ENCODE measurements at regions not wholly inside any gene's neighbourhood (a gene's known extent, or its start where the extent isn't known, plus 50 kb on each side); places are given as distances from the start of the nearest gene placed in this dataset.

GRCh38 chrX:14476205-14476604, 53.1 kb upstream of the GLRA2 start:
- DNase-seq, result no peak

GRCh38 chrX:14449773-14450172, 79.6 kb upstream of the GLRA2 start:
- DNase-seq, result no peak

GRCh38 chrX:14448406-14448805, 80.9 kb upstream of the GLRA2 start:
- no peak for DNase-seq

GRCh38 chrX:14440106-14440505, 89.2 kb upstream of the GLRA2 start:
- DNase-seq, result no peak

DNA sequence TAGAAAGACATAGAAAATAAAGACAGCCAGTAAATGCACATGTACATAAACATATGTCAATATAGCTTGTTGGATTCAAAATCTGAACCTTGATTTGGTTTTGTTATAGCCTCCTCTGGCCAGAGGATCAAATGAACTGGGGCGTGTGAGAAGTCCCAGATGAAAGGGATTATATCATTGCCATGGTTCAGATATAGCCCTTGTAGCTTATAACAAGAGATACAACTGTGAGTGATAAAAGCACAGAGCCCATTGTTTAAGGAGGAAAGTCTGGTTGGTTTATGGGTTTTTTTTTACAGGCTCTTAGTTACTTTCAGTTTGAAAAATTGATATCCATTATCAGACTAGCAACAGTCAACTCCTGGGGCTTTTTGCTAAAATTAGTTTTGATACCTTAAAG, 101.7 kb upstream of the GLRA2 start:
- no peak for DNase-seq

DNA sequence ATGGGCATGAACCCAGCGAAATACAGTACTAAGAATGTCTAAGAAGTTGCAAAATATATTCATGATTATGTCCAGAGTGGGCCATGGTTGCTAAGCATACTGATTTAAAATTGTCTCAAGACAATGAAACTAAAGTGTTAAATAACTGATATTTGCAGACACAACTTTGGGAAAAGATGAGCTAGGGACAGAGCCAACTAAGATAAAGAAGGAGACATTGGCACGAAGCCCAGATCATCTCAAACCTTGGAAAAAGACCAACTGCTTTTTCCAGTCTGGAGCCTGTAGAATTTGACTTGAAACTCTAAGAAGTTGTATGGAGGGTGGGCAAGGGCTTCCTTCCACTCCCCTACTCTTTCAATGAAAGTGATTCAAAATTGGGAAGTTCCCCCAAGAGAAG, 108.5 kb upstream of the GLRA2 start:
- DNase-seq, result no peak

GRCh38 chrX:14412686-14413085, 116.7 kb upstream of the GLRA2 start:
- no peak for DNase-seq

GRCh38 chrX:14411326-14411725, 118.0 kb upstream of the GLRA2 start:
- DNase-seq, result no peak

DNA sequence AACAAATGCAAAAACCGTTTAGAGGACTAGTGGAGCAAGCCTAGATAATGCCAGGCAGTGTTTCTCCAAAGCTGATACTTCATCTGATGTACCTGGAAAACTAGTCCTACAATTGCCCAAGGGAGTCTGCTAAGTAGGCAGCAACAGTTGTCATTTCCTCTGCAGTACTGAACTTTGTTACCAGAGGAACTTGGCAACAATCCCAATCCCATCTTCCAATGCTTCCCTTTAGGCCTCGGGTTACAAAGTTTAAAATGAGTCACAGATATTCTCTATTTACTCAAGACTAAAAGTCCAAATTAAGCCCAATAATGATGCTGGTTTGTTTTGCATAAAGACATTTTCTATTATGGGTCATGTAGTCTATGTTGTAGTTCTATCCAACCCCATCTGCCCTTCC, 120.0 kb upstream of the GLRA2 start:
- no peak for DNase-seq

DNA sequence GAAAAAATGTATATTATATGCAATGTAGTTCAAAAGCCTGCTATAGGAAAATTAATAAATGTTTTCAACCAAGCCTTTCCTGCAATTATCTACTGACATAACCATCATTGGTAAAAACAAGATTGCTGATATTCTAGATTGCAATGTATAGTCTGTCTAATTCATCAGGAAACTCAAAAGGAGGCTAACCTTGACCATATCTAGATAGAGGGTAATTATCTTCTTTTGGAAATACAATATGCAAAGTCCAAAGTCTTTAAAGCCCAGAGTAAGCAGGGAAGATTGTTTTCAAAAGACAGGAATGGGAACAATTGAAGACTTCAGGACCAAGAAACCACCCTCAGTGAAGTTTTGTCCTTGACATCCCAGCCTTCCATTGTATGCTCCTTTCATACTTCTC, 123.1 kb upstream of the GLRA2 start:
- no peak for DNase-seq

- no peak for DNase-seq
Measured at GRCh38 chrX:14398725-14399124, 130.6 kb upstream of the GLRA2 start.

DNA sequence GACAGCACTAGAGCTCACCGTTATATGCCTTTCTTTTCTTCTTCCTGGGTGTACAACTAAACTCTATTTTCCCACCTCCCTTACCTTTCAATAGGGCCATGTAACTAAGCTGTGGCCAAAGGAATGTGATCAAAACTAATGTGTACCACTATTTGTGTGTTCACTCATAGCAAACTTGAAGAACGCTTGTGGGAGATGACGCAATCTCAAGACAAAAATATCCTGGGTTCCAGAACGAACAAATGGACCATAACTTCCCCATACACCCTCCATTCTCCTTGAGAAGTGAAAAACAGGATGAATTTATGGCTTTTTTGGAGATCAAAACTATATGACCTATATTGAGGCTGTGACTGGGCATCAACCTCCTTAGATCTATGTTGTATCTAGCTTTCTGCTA, 139.7 kb upstream of the GLRA2 start:
- no peak for DNase-seq

DNA sequence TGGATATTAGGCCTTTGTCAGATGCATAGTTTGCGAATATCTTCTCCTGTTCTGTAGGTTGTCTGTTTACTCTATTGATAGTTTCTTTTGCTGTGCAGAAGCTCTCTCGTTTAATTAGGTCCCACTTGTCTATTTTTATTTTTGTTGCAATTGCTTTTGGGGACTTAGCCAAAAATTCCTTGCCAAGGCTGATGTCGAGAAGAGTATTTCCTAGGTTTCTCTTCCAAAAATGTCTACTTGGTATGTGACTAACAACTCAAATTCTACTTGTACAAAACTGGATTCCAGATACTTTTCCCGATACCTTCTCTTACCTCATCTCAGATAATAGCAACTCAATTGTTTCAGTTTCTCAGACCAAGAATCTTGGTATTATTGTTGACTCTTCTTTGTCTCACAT, 142.4 kb upstream of the GLRA2 start:
- no peak for DNase-seq

GRCh38 chrX:14380044-14380443, 149.3 kb upstream of the GLRA2 start:
- no peak for DNase-seq

GRCh38 chrX:14377427-14377826, 151.9 kb upstream of the GLRA2 start:
- DNase-seq, result no peak

DNA sequence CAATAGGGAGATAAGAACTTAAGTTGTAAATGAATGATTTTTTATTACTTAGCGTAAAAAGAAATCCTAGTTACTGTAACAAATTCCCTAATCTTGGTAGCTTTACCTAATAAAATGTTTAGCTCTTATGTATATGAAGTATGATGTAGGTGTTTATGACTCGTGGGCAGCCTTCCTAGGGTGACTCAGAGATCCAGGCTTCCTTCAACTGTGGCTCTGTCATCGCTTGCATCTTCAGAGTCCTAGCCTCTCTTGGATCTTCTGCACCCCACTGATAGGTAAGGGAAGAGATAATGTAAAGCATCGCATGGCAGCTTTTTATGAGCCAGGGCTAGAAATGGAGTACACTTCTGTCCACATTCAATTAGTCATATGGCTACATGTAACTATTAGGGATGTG, 165.6 kb upstream of the GLRA2 start:
- DNase-seq, result no peak

GRCh38 chrX:14362721-14363120, 166.6 kb upstream of the GLRA2 start:
- no peak for DNase-seq

- DNase-seq, result no peak
Measured at GRCh38 chrX:14361435-14361834, 167.9 kb upstream of the GLRA2 start.

DNA sequence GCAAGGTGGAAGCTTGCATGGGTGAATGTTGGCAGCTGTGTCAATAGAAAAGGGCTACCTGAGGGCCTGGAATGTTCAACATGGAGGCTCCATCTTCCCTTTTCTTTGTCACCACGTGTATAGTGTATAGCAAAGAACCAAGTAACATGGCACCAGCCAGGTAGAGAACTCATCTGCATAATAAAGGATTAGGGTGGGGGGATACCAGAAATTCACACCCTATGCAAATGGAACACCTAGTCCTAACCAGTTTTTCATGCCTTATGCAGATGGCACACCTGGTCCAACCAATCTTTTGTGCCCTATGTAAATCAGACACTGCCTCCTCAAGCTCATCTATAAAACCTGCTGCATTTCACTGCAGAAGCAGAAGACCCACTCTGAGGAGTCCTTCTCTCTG, 169.6 kb upstream of the GLRA2 start:
- DNase-seq, result no peak

GRCh38 chrX:14359316-14359715, 170.0 kb upstream of the GLRA2 start:
- DNase-seq, result no peak

DNA sequence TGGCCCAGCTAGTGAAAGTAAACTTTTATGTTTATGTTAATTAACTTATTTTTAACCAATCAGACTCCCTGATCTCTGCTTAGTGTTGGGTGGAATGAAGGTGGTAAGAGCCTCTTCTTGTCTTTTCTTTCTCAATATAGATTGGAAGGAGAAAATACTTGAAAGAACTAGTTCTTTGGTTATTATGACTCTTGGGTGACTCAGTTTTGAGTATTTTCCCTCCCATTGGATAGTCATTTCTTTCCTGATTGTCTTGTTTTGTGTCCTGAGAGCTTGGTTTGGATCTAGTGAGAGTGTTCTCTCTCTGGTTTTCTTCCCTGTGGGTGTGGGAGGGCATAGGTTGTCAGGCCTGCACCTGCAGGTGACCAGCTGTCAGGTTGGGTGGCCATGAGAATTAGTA, 172.0 kb upstream of the GLRA2 start:
- no peak for DNase-seq

DNA sequence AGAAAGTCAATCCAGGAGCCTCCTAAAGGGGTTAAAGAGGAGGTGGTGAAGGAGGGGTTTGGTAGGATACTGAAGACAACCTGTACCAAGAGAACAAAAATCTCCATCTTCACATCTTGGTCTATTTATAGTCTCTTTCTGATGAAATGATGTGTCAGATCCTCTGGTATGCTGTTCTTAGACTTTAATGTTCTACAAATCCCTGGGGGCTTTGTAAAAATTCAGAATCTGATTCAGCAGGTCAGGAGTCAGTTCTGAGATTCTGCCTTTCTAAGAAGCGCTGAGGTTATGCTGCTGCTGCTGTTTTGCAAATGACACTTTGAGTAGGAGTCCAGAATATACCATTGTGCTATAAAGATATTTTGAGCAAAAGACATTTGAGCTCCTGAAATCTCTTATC, 172.9 kb upstream of the GLRA2 start:
- DNase-seq, result no peak

DNA sequence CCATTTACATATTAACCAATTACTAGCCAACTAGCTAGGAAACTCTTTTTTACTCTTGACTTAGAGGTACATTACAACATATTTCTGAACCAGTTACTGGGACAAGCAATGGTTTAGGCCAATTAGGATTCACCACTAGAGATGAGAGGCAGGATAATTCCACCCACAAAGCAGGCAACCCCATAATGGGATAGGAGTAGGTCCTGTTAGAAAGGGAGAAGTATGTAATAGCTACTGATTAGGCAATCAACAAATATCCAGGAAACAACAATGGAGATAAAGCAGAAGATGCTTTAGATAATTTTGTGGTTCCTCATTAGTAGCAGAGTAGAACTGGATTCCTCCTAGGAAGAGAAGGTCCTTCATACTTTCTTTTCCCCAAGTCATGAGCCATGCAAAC, 173.8 kb upstream of the GLRA2 start:
- DNase-seq, result no peak

- DNase-seq, result no peak
Measured at GRCh38 chrX:14354521-14354920, 174.8 kb upstream of the GLRA2 start.

- DNase-seq, result no peak
Measured at GRCh38 chrX:14352511-14352910, 176.8 kb upstream of the GLRA2 start.

GRCh38 chrX:14351611-14352303, 177.6 kb upstream of the GLRA2 start:
- DNase-seq, result no peak
